ENCODE measurements at regions not wholly inside any gene's neighbourhood (a gene's known extent, or its start where the extent isn't known, plus 50 kb on each side); places are given as distances from the start of the nearest gene placed in this dataset.

DNA sequence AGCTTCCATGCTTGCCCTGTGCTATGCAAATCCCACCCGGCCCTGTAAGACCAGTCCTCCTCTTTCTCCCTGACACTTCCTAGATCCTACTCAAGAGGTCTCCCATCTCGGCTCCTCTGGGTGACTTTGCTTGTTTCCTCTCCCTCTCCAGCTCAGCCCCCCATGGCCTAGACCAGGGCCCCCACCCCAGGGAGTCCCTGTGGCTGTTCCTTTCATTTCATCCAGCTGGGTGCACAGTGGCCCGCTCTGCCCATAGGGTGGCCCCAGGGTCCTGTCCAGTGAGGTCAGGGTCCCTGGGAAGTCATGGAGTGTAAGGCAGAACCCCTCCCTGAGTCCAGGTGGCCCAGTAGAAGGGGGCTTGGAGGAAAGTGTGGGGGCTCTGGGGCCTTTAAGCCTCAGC lies 52.3 kb upstream of the NKX1-1 start:
- TF ChIP-seq, protein P1, sequence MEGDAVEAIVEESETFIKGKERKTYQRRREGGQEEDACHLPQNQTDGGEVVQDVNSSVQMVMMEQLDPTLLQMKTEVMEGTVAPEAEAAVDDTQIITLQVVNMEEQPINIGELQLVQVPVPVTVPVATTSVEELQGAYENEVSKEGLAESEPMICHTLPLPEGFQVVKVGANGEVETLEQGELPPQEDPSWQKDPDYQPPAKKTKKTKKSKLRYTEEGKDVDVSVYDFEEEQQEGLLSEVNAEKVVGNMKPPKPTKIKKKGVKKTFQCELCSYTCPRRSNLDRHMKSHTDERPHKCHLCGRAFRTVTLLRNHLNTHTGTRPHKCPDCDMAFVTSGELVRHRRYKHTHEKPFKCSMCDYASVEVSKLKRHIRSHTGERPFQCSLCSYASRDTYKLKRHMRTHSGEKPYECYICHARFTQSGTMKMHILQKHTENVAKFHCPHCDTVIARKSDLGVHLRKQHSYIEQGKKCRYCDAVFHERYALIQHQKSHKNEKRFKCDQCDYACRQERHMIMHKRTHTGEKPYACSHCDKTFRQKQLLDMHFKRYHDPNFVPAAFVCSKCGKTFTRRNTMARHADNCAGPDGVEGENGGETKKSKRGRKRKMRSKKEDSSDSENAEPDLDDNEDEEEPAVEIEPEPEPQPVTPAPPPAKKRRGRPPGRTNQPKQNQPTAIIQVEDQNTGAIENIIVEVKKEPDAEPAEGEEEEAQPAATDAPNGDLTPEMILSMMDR (conservative IDR thresholded peaks at IDR 0.05), result no peak
- no peak for TF ChIP-seq ZFX (IDR thresholded peaks at IDR 0.05)

All from C4-2B (cell line).